ENCODE measurements at regions not wholly inside any gene's neighbourhood (a gene's known extent, or its start where the extent isn't known, plus 50 kb on each side); places are given as distances from the start of the nearest gene placed in this dataset.

- no peak for TF ChIP-seq CTCF (IDR thresholded peaks at IDR 0.05)
- TF ChIP-seq POLR2A (IDR thresholded peaks at IDR 0.05), result no peak
These were observed 200.5 kb downstream of the CPS1 start for GRCh38 chr2:210756855-210757254.

Data from upper lobe of left lung (tissue), 4 donors.